ENCODE measurements at regions not wholly inside any gene's neighbourhood (a gene's known extent, or its start where the extent isn't known, plus 50 kb on each side); places are given as distances from the start of the nearest gene placed in this dataset.
A peak's percentile ranks its signal among the peaks of the same experiment; 100 is the strongest.

GRCh38 chr4:11687727-11688126, 259.0 kb upstream of the HS3ST1 start:
- H3K36me3 ChIP-seq (ENCODE audit: control insufficient read depth, insufficient read depth, low read length): no peaks in the 10 kb centered on the region
- no peak overlapping the region for H3K4me3 ChIP-seq (ENCODE audit: low read depth, low read length)
- FAIRE-seq (no peak), DNase-seq (ENCODE audit: low read depth) (no peak)
- H3K27me3 ChIP-seq (ENCODE audit: control insufficient read depth, insufficient read depth, low read length): no peaks in the 10 kb centered on the region
- TF ChIP-seq CTCF (IDR thresholded peaks at IDR 0.05; ENCODE audit: insufficient read depth, low read length, severe bottlenecking): no peak

- H3K36me3 ChIP-seq (ENCODE audit: control insufficient read depth, insufficient read depth, low read length): no peaks in the 10 kb centered on the region
- H3K4me3 ChIP-seq (ENCODE audit: low read depth, low read length): no peak overlapping the region
- H3K27me3 ChIP-seq (ENCODE audit: control insufficient read depth, insufficient read depth, low read length): no peaks in the 10 kb centered on the region
- FAIRE-seq: no peak
- no peak for TF ChIP-seq CTCF (IDR thresholded peaks at IDR 0.05; ENCODE audit: insufficient read depth, low read length, severe bottlenecking)
- no peak for DNase-seq (ENCODE audit: low read depth)
These were observed 256.8 kb upstream of the HS3ST1 start for GRCh38 chr4:11685481-11685880.

GRCh38 chr4:11675051-11675800, 246.5 kb upstream of the HS3ST1 start:
- DNase-seq (ENCODE audit: low read depth): no peak
- no peak for FAIRE-seq
- no peaks in the 10 kb centered on the region for H3K27me3 ChIP-seq (ENCODE audit: control insufficient read depth, insufficient read depth, low read length)
- H3K4me3 ChIP-seq (ENCODE audit: low read depth, low read length): no peak overlapping the region
- TF ChIP-seq CTCF (IDR thresholded peaks at IDR 0.05; ENCODE audit: insufficient read depth, low read length, severe bottlenecking): no peak
- H3K36me3 ChIP-seq (ENCODE audit: control insufficient read depth, insufficient read depth, low read length): no peaks in the 10 kb centered on the region

- no peak for TF ChIP-seq CTCF (IDR thresholded peaks at IDR 0.05; ENCODE audit: insufficient read depth, low read length, severe bottlenecking)
- no peaks in the 10 kb centered on the region for H3K27me3 ChIP-seq (ENCODE audit: control insufficient read depth, insufficient read depth, low read length)
- DNase-seq (ENCODE audit: low read depth): no peak
- no peak overlapping the region for H3K4me3 ChIP-seq (ENCODE audit: low read depth, low read length)
- FAIRE-seq: no peak
- H3K36me3 ChIP-seq (ENCODE audit: control insufficient read depth, insufficient read depth, low read length): no peaks in the 10 kb centered on the region
These were observed 241.6 kb upstream of the HS3ST1 start for GRCh38 chr4:11670304-11670703.

GRCh38 chr4:11669156-11669555, 240.5 kb upstream of the HS3ST1 start:
- no peak for TF ChIP-seq CTCF (IDR thresholded peaks at IDR 0.05; ENCODE audit: insufficient read depth, low read length, severe bottlenecking)
- no peaks in the 10 kb centered on the region for H3K36me3 ChIP-seq (ENCODE audit: control insufficient read depth, insufficient read depth, low read length)
- no peak overlapping the region for H3K4me3 ChIP-seq (ENCODE audit: low read depth, low read length)
- no peak for FAIRE-seq
- DNase-seq (ENCODE audit: low read depth): peak; percentile 93
- H3K27me3 ChIP-seq (ENCODE audit: control insufficient read depth, insufficient read depth, low read length): no peaks in the 10 kb centered on the region

GRCh38 chr4:11663114-11663513, 234.4 kb upstream of the HS3ST1 start:
- FAIRE-seq: no peak
- Histone ChIP-seq H3K27me3 (ENCODE audit: control insufficient read depth, insufficient read depth, low read length) (no peaks in the 10 kb centered on the region), H3K4me3 (ENCODE audit: low read depth, low read length) (no peak overlapping the region)

More at GRCh38 chr4:11663114-11663513, 234.4 kb upstream of the HS3ST1 start:
- DNase-seq (ENCODE audit: low read depth): no peak
- TF ChIP-seq CTCF (IDR thresholded peaks at IDR 0.05; ENCODE audit: insufficient read depth, low read length, severe bottlenecking): no peak
- no peaks in the 10 kb centered on the region for H3K36me3 ChIP-seq (ENCODE audit: control insufficient read depth, insufficient read depth, low read length)

Measured in bronchial epithelial cell (primary cell).